Esophagus mucosa (tissue), 1 donor: ENCODE measurements at regions not wholly inside any gene's neighbourhood (a gene's known extent, or its start where the extent isn't known, plus 50 kb on each side); places are given as distances from the start of the nearest gene placed in this dataset.

Source experiments
- ATAC-seq: fragments of 200-7000 bp; cut with Tn5 transposase; one replicate; pipeline ENCODE4 v1.9.1; 2020
- donor health status: DM: yes; HTN: yes; CAD: no.

GRCh38 chr17:52837492-52837891, 679.0 kb upstream of the CA10 start:
- ATAC-seq = no peak

- ATAC-seq = no peak
Observed at GRCh38 chr17:52831536-52831935, 673.0 kb upstream of the CA10 start.

GRCh38 chr17:52828621-52829020, 670.1 kb upstream of the CA10 start:
- no peak for ATAC-seq

- ATAC-seq = no peak
Observed at GRCh38 chr17:52827526-52827925, 669.0 kb upstream of the CA10 start.

- ATAC-seq = no peak
Observed at GRCh38 chr17:52824542-52824941, 666.0 kb upstream of the CA10 start.

GRCh38 chr17:52823155-52823554, 664.6 kb upstream of the CA10 start:
- ATAC-seq = no peak

- no peak for ATAC-seq
Observed at GRCh38 chr17:52790359-52790955, 631.9 kb upstream of the CA10 start.

GRCh38 chr17:52789829-52790228, 631.3 kb upstream of the CA10 start:
- ATAC-seq = no peak

GRCh38 chr17:52776234-52776633, 617.7 kb upstream of the CA10 start:
- no peak for ATAC-seq

- no peak for ATAC-seq
Observed at GRCh38 chr17:52762794-52763167, 604.3 kb upstream of the CA10 start.

- ATAC-seq = no peak
Observed at GRCh38 chr17:52762147-52762793, 603.8 kb upstream of the CA10 start.

GRCh38 chr17:52759864-52760263, 601.4 kb upstream of the CA10 start:
- no peak for ATAC-seq

GRCh38 chr17:52758481-52758880, 600.0 kb upstream of the CA10 start:
- ATAC-seq = no peak

- no peak for ATAC-seq
Observed at GRCh38 chr17:52756746-52757145, 598.2 kb upstream of the CA10 start.

GRCh38 chr17:52754838-52755237, 596.3 kb upstream of the CA10 start:
- ATAC-seq = no peak

GRCh38 chr17:52751051-52751450, 592.5 kb upstream of the CA10 start:
- no peak for ATAC-seq

- ATAC-seq = no peak
Observed at GRCh38 chr17:52744179-52744578, 585.7 kb upstream of the CA10 start.

- no peak for ATAC-seq
Observed at GRCh38 chr17:52740006-52740405, 581.5 kb upstream of the CA10 start.

GRCh38 chr17:52738791-52739190, 580.3 kb upstream of the CA10 start:
- ATAC-seq = no peak

- no peak for ATAC-seq
Observed at GRCh38 chr17:52737071-52737470, 578.6 kb upstream of the CA10 start.

GRCh38 chr17:52732841-52733240, 574.3 kb upstream of the CA10 start:
- no peak for ATAC-seq

GRCh38 chr17:52724578-52724977, 566.1 kb upstream of the CA10 start:
- ATAC-seq = no peak

- no peak for ATAC-seq
Observed at GRCh38 chr17:52721910-52722309, 563.4 kb upstream of the CA10 start.

GRCh38 chr17:52710363-52710901, 551.9 kb upstream of the CA10 start:
- no peak for ATAC-seq

GRCh38 chr17:52709724-52710123, 551.2 kb upstream of the CA10 start:
- ATAC-seq = no peak
